Ectodermal cell (in vitro differentiated cells): ENCODE measurements at regions not wholly inside any gene's neighbourhood (a gene's known extent, or its start where the extent isn't known, plus 50 kb on each side); places are given as distances from the start of the nearest gene placed in this dataset.

ENCODE experiments used
- H3K27ac ChIP-seq: 2 replicates; pipeline ENCODE4 v1.7.0; 2013; ENCODE audit warnings: mild to moderate bottlenecking, low read depth, low read length; ENCODE audit not compliant: insufficient read depth, poor library complexity, severe bottlenecking
- H3K27me3 ChIP-seq: 2 replicates; pipeline ENCODE4 v1.7.0; 2013; ENCODE audit warnings: mild to moderate bottlenecking, low read length; ENCODE audit not compliant: insufficient read depth, control insufficient read depth, poor library complexity, severe bottlenecking
- H3K36me3 ChIP-seq: one replicate; pipeline ENCODE4 v1.7.0; 2013; ENCODE audit warnings: low read length; ENCODE audit not compliant: control insufficient read depth, insufficient read depth
- H3K4me1 ChIP-seq: one replicate; pipeline ENCODE4 v1.7.0; 2013; ENCODE audit warnings: low read length; ENCODE audit not compliant: control insufficient read depth, insufficient read depth
- H3K4me3 ChIP-seq: 2 replicates; pipeline ENCODE4 v1.7.0; 2013; ENCODE audit warnings: low read depth, low read length, control low read depth; ENCODE audit not compliant: insufficient read depth
- H3K9me3 ChIP-seq: 2 replicates; pipeline ENCODE4 v1.7.0; 2013; ENCODE audit warnings: mild to moderate bottlenecking, low read length, moderate library complexity; ENCODE audit not compliant: control insufficient read depth
- WGBS, 2 experiments: methylation state at CpG; one replicate each; pipeline ENCODE4 v1.1.7; 2013; ENCODE audit warnings: missing lambda C conversion rate in 2 of 2; 5-methylcytosine and 5-hydroxymethylcytosine counted together

DNA sequence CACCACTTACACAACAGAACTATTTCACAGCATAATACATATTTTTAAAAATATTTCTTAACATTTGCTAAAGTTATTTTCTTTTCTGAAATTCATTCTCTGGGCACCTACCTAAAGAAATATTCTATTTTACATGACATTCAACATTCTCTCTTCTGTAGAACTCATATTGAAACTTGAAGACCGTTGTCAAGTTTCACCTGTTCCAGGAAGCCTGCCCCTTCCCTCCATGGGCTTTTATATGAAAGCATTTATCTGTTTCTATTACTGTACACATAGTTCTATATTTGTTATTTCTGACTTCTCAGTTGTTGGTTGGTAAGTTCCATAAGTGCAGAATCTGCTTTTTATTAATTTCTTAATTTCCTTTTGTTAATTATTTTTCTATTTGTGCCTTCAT lies 204.3 kb upstream of the ALCAM start:
- Histone ChIP-seq H3K4me1 (no peaks in the 10 kb centered on the region), H3K9me3 (no peaks in the 10 kb centered on the region), H3K36me3 (no peaks in the 10 kb centered on the region), H3K27ac (no peak overlapping the region), H3K4me3 (no peak overlapping the region), H3K27me3 (no peaks in the 10 kb centered on the region)
- 83 to 100% methylated on average over 1 of the region's 1 CpG for WGBS, 2 experiments

DNA sequence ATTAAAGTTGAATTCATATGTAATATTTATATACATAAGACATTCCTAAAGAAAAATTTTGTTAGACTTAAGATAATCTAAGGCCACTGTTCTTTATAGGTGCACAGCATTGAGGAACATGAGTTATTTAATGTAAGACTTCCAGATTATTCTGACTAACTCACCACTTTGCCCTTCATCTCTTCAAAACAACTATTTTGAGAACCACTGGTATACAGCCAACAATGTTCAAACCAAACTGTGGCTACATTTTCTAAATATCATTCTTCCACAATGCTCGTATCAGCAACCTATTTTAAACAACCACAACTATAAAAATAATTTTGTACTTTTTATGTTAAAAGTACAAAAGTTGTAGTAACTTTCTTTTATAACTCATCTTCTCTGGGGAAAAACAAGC lies 199.8 kb upstream of the ALCAM start:
- Histone ChIP-seq H3K27me3 (no peaks in the 10 kb centered on the region), H3K27ac (no peak overlapping the region), H3K36me3 (no peaks in the 10 kb centered on the region), H3K4me3 (no peak overlapping the region), H3K9me3 (no peaks in the 10 kb centered on the region), H3K4me1 (no peaks in the 10 kb centered on the region)
- WGBS, 2 experiments = 100% methylated on average over 1 of the region's 1 CpG; no CpG with 5 or more reads in 1 of the 2 experiments

DNA sequence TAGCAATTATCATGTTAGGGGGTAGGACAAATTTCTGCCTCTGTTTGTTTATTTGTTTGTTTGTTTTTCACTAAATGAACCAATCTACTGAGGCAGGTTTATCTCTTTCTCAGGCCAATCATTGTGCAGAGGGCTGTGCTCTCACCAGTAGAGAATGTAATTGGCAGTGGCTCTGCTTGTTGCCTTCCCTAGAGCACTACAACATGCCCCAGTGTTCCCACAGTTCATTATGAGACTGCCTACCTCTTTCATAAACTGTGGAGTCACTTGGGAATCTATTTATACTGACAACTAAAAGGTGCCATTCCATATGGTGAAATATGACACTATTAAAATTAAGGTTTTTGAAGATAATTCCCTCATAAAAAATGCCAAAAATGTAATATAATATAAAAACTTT lies 196.3 kb upstream of the ALCAM start:
- H3K4me3 ChIP-seq = no peak overlapping the region
- H3K27ac ChIP-seq = no peak overlapping the region
- no peaks in the 10 kb centered on the region for H3K4me1 ChIP-seq
- no peaks in the 10 kb centered on the region for H3K27me3 ChIP-seq
- no peaks in the 10 kb centered on the region for H3K9me3 ChIP-seq
- no peaks in the 10 kb centered on the region for H3K36me3 ChIP-seq

DNA sequence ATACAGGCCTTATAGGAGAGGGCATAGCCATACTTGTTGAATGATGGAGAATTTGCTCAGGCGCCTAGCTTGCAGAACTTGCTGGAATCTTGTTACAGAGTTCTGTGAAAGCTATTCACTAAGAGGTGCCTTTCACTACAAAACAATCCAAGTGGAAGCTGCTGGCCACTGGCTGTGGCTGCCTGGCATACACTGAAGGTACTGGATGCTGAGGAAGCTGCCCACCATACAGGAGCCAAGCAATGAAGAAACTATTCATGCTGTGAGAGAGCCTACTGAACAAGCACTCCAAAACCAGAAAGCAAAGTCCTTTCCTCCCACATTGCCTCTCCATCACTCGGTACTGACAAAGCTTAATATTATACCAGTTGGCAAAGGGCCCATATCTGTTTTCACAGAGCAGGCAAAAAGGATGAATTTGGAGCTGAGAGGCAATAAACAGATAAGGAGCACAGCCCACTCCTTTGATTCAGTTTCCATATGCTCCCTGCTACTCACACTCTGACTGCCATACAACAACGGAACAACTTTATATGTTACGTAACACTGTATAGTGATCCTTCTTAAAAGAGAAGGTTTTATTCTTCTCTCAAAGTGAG lies 192.6 kb upstream of the ALCAM start:
- WGBS, 2 experiments = 88 to 95% methylated on average over 4 of the region's 4 CpGs
- Histone ChIP-seq H3K27ac (no peak overlapping the region), H3K27me3 (no peaks in the 10 kb centered on the region), H3K36me3 (no peaks in the 10 kb centered on the region), H3K4me1 (no peaks in the 10 kb centered on the region), H3K4me3 (no peak overlapping the region), H3K9me3 (no peaks in the 10 kb centered on the region)

DNA sequence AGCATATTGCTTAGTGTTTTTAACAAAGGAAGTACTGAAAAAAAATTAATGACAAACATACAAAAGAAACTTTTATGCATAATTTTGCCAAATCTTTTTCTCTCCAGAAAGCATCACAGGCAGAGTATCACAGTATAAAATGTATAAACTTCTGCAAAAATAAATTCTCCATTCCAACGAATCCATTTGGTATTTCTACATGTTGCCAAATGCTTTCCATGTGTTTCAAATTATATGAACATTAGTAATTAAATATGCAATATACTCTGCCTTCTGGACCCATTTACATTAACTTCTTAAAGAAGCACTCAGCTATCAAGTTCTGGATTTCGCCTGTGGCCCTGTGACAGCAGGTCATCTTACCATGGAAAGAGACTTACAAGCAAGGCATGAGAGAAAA lies 189.1 kb upstream of the ALCAM start:
- no peaks in the 10 kb centered on the region for H3K36me3 ChIP-seq
- H3K4me1 ChIP-seq = no peaks in the 10 kb centered on the region
- H3K9me3 ChIP-seq = no peaks in the 10 kb centered on the region
- H3K4me3 ChIP-seq = no peak overlapping the region
- no peaks in the 10 kb centered on the region for H3K27me3 ChIP-seq
- WGBS, 2 experiments = 92 to 100% methylated on average over 2 of the region's 2 CpGs
- no peak overlapping the region for H3K27ac ChIP-seq

DNA sequence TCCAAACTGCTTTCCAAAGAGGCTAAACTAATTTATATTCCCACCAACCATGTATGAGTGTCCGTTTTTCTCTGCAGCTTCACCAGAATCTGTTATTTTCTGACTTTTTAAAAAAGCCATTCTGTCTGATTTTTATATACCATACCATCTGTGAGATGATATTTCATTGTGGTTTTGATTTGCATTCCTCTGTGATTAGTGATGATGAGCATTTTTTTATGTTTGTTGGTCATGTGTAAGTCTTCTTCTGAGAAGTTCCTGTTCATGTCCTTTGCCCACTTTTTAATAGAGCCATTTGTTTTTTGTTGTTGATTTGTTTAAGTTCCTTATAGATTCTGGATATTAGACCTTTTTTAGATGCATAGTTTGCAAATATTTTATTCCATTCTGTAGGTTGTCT lies 179.4 kb upstream of the ALCAM start:
- Histone ChIP-seq H3K4me3 (no peak overlapping the region), H3K27ac (no peak overlapping the region), H3K36me3 (no peaks in the 10 kb centered on the region), H3K27me3 (no peaks in the 10 kb centered on the region), H3K9me3 (no peaks in the 10 kb centered on the region), H3K4me1 (no peaks in the 10 kb centered on the region)
- WGBS, 2 experiments = 90 to 92% methylated on average over 1 of the region's 1 CpG

DNA sequence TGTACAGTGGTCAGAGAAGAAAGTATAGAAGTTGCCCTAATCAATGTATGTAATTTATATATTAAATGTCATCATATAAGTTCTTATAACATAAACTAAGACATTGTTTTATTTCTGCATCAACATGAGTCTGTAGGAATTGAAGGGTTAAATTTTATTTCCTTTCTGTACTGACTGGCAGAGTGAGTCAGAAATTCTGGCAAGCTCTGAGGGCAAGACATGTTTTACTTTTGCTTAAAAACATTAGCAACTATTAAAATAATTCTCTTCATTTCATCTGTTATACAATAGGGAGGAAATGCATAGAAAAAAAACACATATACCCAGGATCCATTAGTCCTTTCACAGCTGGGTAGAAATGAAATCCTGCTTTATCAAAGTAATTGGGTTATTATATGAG lies 171.4 kb upstream of the ALCAM start:
- Histone ChIP-seq H3K27me3 (no peaks in the 10 kb centered on the region), H3K4me1 (no peaks in the 10 kb centered on the region), H3K4me3 (no peak overlapping the region), H3K9me3 (no peaks in the 10 kb centered on the region), H3K27ac (no peak overlapping the region), H3K36me3 (no peaks in the 10 kb centered on the region)

DNA sequence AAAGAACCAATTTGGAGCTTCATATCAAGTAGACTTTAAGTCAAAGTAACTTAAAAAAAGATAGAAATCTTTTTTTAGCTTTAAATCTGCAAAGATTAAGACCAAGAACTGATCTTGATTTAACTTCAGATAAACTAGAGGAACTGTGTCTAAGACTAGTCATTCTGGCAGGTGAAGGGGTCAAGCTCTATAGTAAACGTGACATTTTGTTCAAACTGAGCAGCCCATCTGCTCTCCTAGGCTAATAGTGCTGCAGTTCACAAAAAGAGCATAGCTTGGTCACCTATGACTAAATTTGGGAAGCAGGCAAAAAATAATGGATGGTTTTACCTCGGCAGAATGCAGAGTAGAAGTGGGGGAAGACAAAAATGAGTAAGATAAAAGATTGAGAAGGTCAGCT lies 168.8 kb upstream of the ALCAM start:
- Histone ChIP-seq H3K27me3 (no peaks in the 10 kb centered on the region), H3K9me3 (no peaks in the 10 kb centered on the region)
- 92 to 97% methylated on average over 2 of the region's 2 CpGs for WGBS, 2 experiments

DNA sequence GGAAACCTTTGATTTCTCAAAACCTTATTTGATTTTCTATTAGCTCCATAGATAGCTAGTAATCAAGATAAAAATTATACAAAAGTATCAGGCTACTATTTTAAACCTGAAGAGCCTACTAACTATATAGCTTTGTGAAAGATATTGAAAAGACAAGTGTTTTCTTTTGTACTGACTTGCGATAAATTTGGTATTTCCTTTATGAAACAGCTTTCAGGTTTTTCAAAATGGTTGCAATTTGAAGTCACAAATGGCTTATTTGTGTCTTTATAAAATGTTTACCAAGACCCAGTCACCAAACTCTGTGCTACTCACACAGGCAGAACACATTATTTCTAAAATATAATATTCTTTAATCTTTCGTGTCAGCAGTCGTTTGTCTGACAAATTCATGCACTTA lies 167.5 kb upstream of the ALCAM start:
- H3K4me3 ChIP-seq = no peak overlapping the region
- no peaks in the 10 kb centered on the region for H3K36me3 ChIP-seq
- no peaks in the 10 kb centered on the region for H3K4me1 ChIP-seq
- no peak overlapping the region for H3K27ac ChIP-seq
- 96 to 98% methylated on average over 3 of the region's 3 CpGs for WGBS, 2 experiments
- H3K9me3 ChIP-seq = no peaks in the 10 kb centered on the region
- H3K27me3 ChIP-seq = no peaks in the 10 kb centered on the region

More for the DNA sequence above, 168.8 kb upstream of the ALCAM start:
- no peaks in the 10 kb centered on the region for H3K36me3 ChIP-seq
- no peak overlapping the region for H3K4me3 ChIP-seq
- no peak overlapping the region for H3K27ac ChIP-seq
- H3K4me1 ChIP-seq = no peaks in the 10 kb centered on the region

DNA sequence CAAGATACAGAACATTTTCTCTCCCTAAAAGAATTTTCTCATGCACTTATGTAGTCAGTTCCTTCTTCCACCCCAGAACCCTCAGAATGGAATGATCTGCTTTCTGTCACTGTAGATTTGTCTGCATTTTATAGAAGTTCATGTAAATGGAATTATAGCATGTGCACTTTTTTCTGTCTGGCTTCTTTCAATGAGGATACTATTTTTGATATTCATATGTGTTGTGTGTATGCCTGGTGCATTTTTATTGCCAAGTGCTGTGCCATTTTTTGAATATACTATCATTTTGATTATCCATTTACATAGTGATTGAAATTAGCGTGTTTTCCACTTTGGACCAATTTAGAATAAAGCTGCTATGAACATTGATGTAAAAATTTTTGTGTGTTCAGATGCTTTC lies 156.6 kb upstream of the ALCAM start:
- 100% methylated on average over 1 of the region's 1 CpG for WGBS, 2 experiments
- H3K4me1 ChIP-seq = no peaks in the 10 kb centered on the region
- H3K9me3 ChIP-seq = no peaks in the 10 kb centered on the region
- no peak overlapping the region for H3K27ac ChIP-seq
- no peak overlapping the region for H3K4me3 ChIP-seq
- H3K27me3 ChIP-seq = no peaks in the 10 kb centered on the region
- H3K36me3 ChIP-seq = no peaks in the 10 kb centered on the region

DNA sequence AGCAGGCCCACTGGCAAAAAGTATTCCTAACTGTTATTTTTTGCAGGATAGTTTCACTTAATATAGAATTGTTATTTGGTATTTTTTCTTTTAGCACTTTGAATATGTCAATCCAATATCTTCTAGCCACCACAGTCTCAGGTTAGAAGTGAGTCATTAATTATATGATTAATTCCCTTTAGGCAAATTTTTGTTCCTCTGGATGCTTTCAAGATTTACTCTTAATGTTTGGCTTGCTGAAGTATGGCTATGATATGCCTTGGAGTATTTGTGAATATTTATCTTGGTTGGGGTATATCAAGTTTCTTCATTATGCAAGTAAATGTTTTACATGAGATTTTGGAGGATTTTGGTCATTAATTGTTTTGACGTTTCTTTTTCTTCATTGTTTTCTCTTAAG lies 152.1 kb upstream of the ALCAM start:
- no peaks in the 10 kb centered on the region for H3K27me3 ChIP-seq
- no peaks in the 10 kb centered on the region for H3K36me3 ChIP-seq
- no peak overlapping the region for H3K4me3 ChIP-seq
- no peaks in the 10 kb centered on the region for H3K4me1 ChIP-seq
- no peaks in the 10 kb centered on the region for H3K9me3 ChIP-seq
- H3K27ac ChIP-seq = no peak overlapping the region
- WGBS, 2 experiments = 71 to 95% methylated on average over 1 of the region's 1 CpG
